ENCODE measurements at regions not wholly inside any gene's neighbourhood (a gene's known extent, or its start where the extent isn't known, plus 50 kb on each side); places are given as distances from the start of the nearest gene placed in this dataset.
"Not testable (repeated sequence)": the region's sequence is repeated elsewhere in the genome, so short reads cannot be mapped to it uniquely, and the experiment has no call there.

DNA sequence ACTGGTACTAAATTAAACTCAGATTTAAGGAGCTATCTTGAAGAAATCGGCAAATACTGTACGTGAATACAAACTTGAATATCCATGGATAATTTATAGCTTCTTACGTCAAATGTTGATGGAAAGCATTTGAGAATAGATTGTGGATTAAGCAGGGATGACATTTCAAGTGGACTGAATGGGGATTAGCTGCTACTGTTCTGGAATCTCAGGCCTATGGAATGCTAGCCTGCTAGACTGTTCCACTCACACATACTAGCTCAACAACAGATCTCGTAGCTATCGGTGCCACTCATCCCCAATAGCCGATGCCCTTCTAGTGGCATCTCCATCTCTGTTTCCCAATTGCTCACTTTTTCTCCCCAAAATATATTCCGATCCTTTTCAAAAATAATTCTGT lies 62.0 kb upstream of the USP25 start:
- intact Hi-C loops (cut with DNase I): no loop called here
- no peaks in the 10 kb centered on the region for H3K36me3 ChIP-seq
- H3K4me1 ChIP-seq (replicated peaks): no peaks in the 10 kb centered on the region
- no peaks in the 10 kb centered on the region for H3K9me3 ChIP-seq
- no peaks in the 10 kb centered on the region for H3K27me3 ChIP-seq (replicated peaks; ENCODE audit: insufficient read depth)
- DNase-seq (ENCODE audit: low spot score): no peak
- 95% methylated on average over 7 of the region's 7 CpGs for WGBS
- TF ChIP-seq POLR2A (IDR thresholded peaks at IDR 0.05) (no peak), POLR2AphosphoS5 (IDR thresholded peaks at IDR 0.05) (no peak)
- TF ChIP-seq, protein P1, sequence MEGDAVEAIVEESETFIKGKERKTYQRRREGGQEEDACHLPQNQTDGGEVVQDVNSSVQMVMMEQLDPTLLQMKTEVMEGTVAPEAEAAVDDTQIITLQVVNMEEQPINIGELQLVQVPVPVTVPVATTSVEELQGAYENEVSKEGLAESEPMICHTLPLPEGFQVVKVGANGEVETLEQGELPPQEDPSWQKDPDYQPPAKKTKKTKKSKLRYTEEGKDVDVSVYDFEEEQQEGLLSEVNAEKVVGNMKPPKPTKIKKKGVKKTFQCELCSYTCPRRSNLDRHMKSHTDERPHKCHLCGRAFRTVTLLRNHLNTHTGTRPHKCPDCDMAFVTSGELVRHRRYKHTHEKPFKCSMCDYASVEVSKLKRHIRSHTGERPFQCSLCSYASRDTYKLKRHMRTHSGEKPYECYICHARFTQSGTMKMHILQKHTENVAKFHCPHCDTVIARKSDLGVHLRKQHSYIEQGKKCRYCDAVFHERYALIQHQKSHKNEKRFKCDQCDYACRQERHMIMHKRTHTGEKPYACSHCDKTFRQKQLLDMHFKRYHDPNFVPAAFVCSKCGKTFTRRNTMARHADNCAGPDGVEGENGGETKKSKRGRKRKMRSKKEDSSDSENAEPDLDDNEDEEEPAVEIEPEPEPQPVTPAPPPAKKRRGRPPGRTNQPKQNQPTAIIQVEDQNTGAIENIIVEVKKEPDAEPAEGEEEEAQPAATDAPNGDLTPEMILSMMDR (IDR thresholded peaks at IDR 0.05): no peak
- no peak overlapping the region for H3K27ac ChIP-seq
- no peak overlapping the region for H3K4me3 ChIP-seq

DNA sequence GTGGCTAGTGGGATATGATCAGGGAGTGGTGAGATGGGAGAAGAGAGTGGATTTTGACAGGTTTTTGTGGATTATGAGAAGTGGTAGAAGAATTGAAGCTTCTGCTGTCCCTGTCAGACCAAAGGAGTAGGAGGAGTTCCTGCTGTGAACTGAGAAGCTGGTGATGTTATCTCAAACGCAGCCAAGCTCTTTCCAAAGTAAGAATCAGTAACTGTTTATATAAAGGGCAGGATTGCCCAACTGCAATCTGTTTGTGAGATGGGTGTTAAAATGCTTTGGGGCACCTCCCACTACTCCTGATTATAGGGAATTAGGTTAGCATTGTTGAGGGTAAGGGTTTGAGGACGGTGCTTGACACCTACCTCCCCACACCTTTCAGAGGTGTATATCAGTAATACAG lies 60.5 kb upstream of the USP25 start:
- Histone ChIP-seq H3K4me3 (no peak overlapping the region), H3K9me3 (no peaks in the 10 kb centered on the region), H3K27ac (no peak overlapping the region), H3K4me1 (replicated peaks) (no peaks in the 10 kb centered on the region), H3K36me3 (no peaks in the 10 kb centered on the region), H3K27me3 (replicated peaks; ENCODE audit: insufficient read depth) (no peaks in the 10 kb centered on the region)
- WGBS: 27% methylated on average over 2 of the region's 2 CpGs
- no peak for DNase-seq (ENCODE audit: low spot score)
- intact Hi-C loops (cut with DNase I): no loop called here
- TF ChIP-seq POLR2AphosphoS5 (IDR thresholded peaks at IDR 0.05) (no peak), POLR2A (IDR thresholded peaks at IDR 0.05) (no peak)
- TF ChIP-seq, protein P1 (IDR thresholded peaks at IDR 0.05): no peak

DNA sequence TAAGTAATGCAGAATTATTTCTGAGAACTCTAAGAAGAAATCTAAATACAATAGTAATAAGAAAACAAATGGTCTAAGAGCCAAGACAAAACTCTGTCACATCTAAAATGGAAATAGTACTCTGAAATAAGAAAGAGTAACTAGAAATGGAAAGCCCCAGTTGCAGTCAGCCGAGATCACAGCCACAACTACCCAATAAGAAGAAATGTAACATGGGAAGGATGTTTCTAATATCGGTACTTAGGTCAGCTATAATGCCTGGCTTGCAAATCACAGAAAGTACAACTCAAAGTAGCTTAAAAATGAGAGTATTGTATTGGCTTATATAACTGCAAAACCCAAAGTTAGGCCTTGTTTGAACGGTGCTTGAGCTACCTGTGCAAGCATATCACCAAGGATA lies 58.6 kb upstream of the USP25 start:
- WGBS: 72% methylated on average over 3 of the region's 3 CpGs
- H3K27ac ChIP-seq: no peak overlapping the region
- TF ChIP-seq POLR2A (IDR thresholded peaks at IDR 0.05) (no peak), POLR2AphosphoS5 (IDR thresholded peaks at IDR 0.05) (no peak)
- TF ChIP-seq, protein P1 (IDR thresholded peaks at IDR 0.05): no peak
- H3K4me1 ChIP-seq (replicated peaks): no peaks in the 10 kb centered on the region
- no peaks in the 10 kb centered on the region for H3K27me3 ChIP-seq (replicated peaks; ENCODE audit: insufficient read depth)
- H3K9me3 ChIP-seq: no peaks in the 10 kb centered on the region
- DNase-seq (ENCODE audit: low spot score): no peak
- H3K4me3 ChIP-seq: no peak overlapping the region
- intact Hi-C loops (cut with DNase I): no loop called here
- H3K36me3 ChIP-seq: no peaks in the 10 kb centered on the region

DNA sequence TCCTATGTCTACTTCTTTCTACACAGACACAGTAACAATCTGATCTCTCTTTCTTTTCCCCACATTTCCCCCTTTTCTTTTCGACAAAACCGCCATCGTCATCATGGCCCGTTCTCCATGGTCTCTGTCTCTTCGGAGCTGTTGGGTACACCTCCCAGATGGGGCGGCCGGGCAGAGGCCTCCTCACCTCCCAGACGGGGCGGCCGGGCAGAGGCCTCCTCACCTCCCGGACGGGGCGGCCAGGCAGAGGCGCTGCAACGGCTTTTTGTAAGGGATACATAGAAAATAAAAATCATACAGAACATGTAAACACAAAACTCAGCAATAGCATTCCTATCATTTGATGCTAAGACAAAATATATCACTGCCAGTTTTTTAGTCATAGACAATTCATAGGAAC lies 57.2 kb upstream of the USP25 start:
- 95% methylated on average over 15 of the region's 15 CpGs for WGBS

DNA sequence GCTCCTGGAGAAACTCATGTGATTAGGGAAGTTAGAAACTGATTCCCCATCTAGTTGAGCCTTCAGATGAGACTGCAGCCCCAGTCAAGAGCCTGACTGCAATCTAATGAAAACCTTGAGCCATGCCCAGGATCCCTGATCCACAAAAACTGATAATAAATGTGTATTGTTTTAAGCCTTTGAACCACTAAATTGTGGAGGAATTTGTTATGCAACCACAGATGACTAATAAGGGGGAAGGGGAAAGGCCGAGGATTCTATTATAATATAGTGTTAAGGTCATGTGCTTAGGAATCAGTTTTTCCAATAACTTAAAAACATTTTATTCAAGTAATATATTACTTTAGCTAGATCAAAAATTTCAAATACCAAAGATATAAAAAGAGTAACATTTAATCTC lies 52.8 kb upstream of the USP25 start:
- intact Hi-C loops (cut with DNase I): no loop called here
- TF ChIP-seq, protein P1 (IDR thresholded peaks at IDR 0.05): no peak
- TF ChIP-seq POLR2A (IDR thresholded peaks at IDR 0.05) (no peak), POLR2AphosphoS5 (IDR thresholded peaks at IDR 0.05) (no peak)
- Histone ChIP-seq H3K36me3 (no peaks in the 10 kb centered on the region), H3K27ac (no peak overlapping the region), H3K27me3 (replicated peaks; ENCODE audit: insufficient read depth) (no peaks in the 10 kb centered on the region), H3K9me3 (no peaks in the 10 kb centered on the region), H3K4me3 (no peak overlapping the region), H3K4me1 (replicated peaks) (no peaks in the 10 kb centered on the region)
- WGBS: 97% methylated on average over 1 of the region's 1 CpG
- no peak for DNase-seq (ENCODE audit: low spot score)

More for the DNA sequence above, 57.2 kb upstream of the USP25 start:
- H3K9me3 ChIP-seq; H3K4me1 ChIP-seq (replicated peaks); H3K27me3 ChIP-seq (replicated peaks; ENCODE audit: insufficient read depth); DNase-seq (ENCODE audit: low spot score); intact Hi-C loops (cut with DNase I); H3K27ac ChIP-seq; H3K36me3 ChIP-seq; H3K4me3 ChIP-seq: not testable (repeated sequence)

Data from prostate gland (tissue), 2 donors.